HG03135 (cell line): ENCODE measurements at regions not wholly inside any gene's neighbourhood (a gene's known extent, or its start where the extent isn't known, plus 50 kb on each side); places are given as distances from the start of the nearest gene placed in this dataset.

Source experiments
- ATAC-seq: cut with Tn5 transposase; IDR thresholded peaks from one replicate; pipeline ENCODE4 v1.9.1; 2021; ENCODE audit warnings: mild to moderate bottlenecking, moderate library complexity; ENCODE audit not compliant: unreplicated experiment

- no peak for ATAC-seq
Observed at GRCh38 chr10:57791546-57791945, 476.1 kb downstream of the IPMK start.

- no peak for ATAC-seq
Observed at GRCh38 chr10:57790703-57791102, 477.0 kb downstream of the IPMK start.

GRCh38 chr10:57788117-57788516 lies 479.6 kb downstream of the IPMK start:
- ATAC-seq, result no peak

- no peak for ATAC-seq
Observed at GRCh38 chr10:57786850-57787750, 480.6 kb downstream of the IPMK start.

- no peak for ATAC-seq
Observed at GRCh38 chr10:57786331-57786730, 481.4 kb downstream of the IPMK start.

- no peak for ATAC-seq
Observed at GRCh38 chr10:57785546-57785945, 482.1 kb downstream of the IPMK start.

- no peak for ATAC-seq
Observed at GRCh38 chr10:57785068-57785467, 482.6 kb downstream of the IPMK start.

GRCh38 chr10:57776688-57777432 lies 490.8 kb downstream of the IPMK start:
- no peak for ATAC-seq

- no peak for ATAC-seq
Observed at GRCh38 chr10:57775250-57775649, 492.4 kb downstream of the IPMK start.

- ATAC-seq, result no peak
Observed at GRCh38 chr10:57769298-57769697, 498.4 kb downstream of the IPMK start.

GRCh38 chr10:57759777-57760176 lies 507.9 kb downstream of the IPMK start:
- no peak for ATAC-seq

- no peak for ATAC-seq
Observed at GRCh38 chr10:57754803-57755202, 512.9 kb downstream of the IPMK start.

- ATAC-seq, result no peak
Observed at GRCh38 chr10:57743711-57744110, 524.0 kb downstream of the IPMK start.

- ATAC-seq, result no peak
Observed at GRCh38 chr10:57741751-57742150, 525.9 kb downstream of the IPMK start.

GRCh38 chr10:57723305-57723704 lies 544.4 kb downstream of the IPMK start:
- ATAC-seq, result no peak

- no peak for ATAC-seq
Observed at GRCh38 chr10:57716884-57717283, 550.8 kb downstream of the IPMK start.

- ATAC-seq, result no peak
Observed at GRCh38 chr10:57715233-57715632, 552.5 kb downstream of the IPMK start.

- no peak for ATAC-seq
Observed at GRCh38 chr10:57707300-57707658, 560.4 kb downstream of the IPMK start.

- ATAC-seq, result no peak
Observed at GRCh38 chr10:57706576-57707299, 561.0 kb downstream of the IPMK start.

GRCh38 chr10:57706016-57706415 lies 561.7 kb downstream of the IPMK start:
- ATAC-seq, result no peak

- no peak for ATAC-seq
Observed at GRCh38 chr10:57699944-57700343, 567.8 kb downstream of the IPMK start.

GRCh38 chr10:57696641-57697040 lies 571.1 kb downstream of the IPMK start:
- no peak for ATAC-seq
